ENCODE measurements at regions not wholly inside any gene's neighbourhood (a gene's known extent, or its start where the extent isn't known, plus 50 kb on each side); places are given as distances from the start of the nearest gene placed in this dataset.

- Histone ChIP-seq H3K4me1 (no peaks in the 10 kb centered on the region), H3K4me3 (ENCODE audit: low read depth, low read length) (no peak overlapping the region), H3K36me3 (no peaks in the 10 kb centered on the region), H3K27me3 (peaks cover 20% of the 10 kb centered on the region), H3K9me3 (no peaks in the 10 kb centered on the region)
- TF ChIP-seq CTCF (IDR thresholded peaks at IDR 0.05; ENCODE audit: low read depth, low read length): no peak
- DNase-seq: no peak
Measured at GRCh38 chr10:28217848-28218247, 85.0 kb downstream of the MPP7 start.

- no peaks in the 10 kb centered on the region for H3K36me3 ChIP-seq
- H3K27me3 ChIP-seq: peaks cover 20% of the 10 kb centered on the region
- H3K4me1 ChIP-seq: no peaks in the 10 kb centered on the region
- no peak overlapping the region for H3K4me3 ChIP-seq (ENCODE audit: low read depth, low read length)
- no peak for DNase-seq
- no peaks in the 10 kb centered on the region for H3K9me3 ChIP-seq
- TF ChIP-seq CTCF (IDR thresholded peaks at IDR 0.05; ENCODE audit: low read depth, low read length): no peak
Measured at GRCh38 chr10:28215930-28216329, 86.9 kb downstream of the MPP7 start.

GRCh38 chr10:28214219-28214618 lies 88.6 kb downstream of the MPP7 start:
- DNase-seq: no peak

GRCh38 chr10:28211759-28212158 lies 91.1 kb downstream of the MPP7 start:
- Histone ChIP-seq H3K9me3 (no peaks in the 10 kb centered on the region), H3K36me3 (no peaks in the 10 kb centered on the region), H3K4me3 (ENCODE audit: low read depth, low read length) (no peak overlapping the region), H3K4me1 (no peaks in the 10 kb centered on the region), H3K27me3 (no peaks in the 10 kb centered on the region)
- no peak for TF ChIP-seq CTCF (IDR thresholded peaks at IDR 0.05; ENCODE audit: low read depth, low read length)
- no peak for DNase-seq

More at GRCh38 chr10:28214219-28214618, 88.6 kb downstream of the MPP7 start:
- no peak for TF ChIP-seq CTCF (IDR thresholded peaks at IDR 0.05; ENCODE audit: low read depth, low read length)
- Histone ChIP-seq H3K36me3 (no peaks in the 10 kb centered on the region), H3K4me1 (no peaks in the 10 kb centered on the region), H3K9me3 (no peaks in the 10 kb centered on the region), H3K27me3 (peaks cover 12% of the 10 kb centered on the region), H3K4me3 (ENCODE audit: low read depth, low read length) (no peak overlapping the region)

- Histone ChIP-seq H3K4me1 (no peaks in the 10 kb centered on the region), H3K36me3 (no peaks in the 10 kb centered on the region), H3K4me3 (ENCODE audit: low read depth, low read length) (no peak overlapping the region), H3K9me3 (no peaks in the 10 kb centered on the region), H3K27me3 (peaks cover 2% of the 10 kb centered on the region; the same call in 1 of the 2 replicates)
- DNase-seq: no peak
- no peak for TF ChIP-seq CTCF (IDR thresholded peaks at IDR 0.05; ENCODE audit: low read depth, low read length)
Measured at GRCh38 chr10:28207799-28208198, 95.1 kb downstream of the MPP7 start.

GRCh38 chr10:28202941-28203352 lies 99.9 kb downstream of the MPP7 start:
- no peak overlapping the region for H3K4me3 ChIP-seq (ENCODE audit: low read depth, low read length)

More at GRCh38 chr10:28202941-28203352, 99.9 kb downstream of the MPP7 start:
- Histone ChIP-seq H3K27me3 (peaks cover 21% of the 10 kb centered on the region), H3K9me3 (no peaks in the 10 kb centered on the region), H3K36me3 (no peaks in the 10 kb centered on the region), H3K4me1 (no peaks in the 10 kb centered on the region)
- no peak for DNase-seq
- no peak for TF ChIP-seq CTCF (IDR thresholded peaks at IDR 0.05; ENCODE audit: low read depth, low read length)

All from BE2C (cell line).